ENCODE measurements at regions not wholly inside any gene's neighbourhood (a gene's known extent, or its start where the extent isn't known, plus 50 kb on each side); places are given as distances from the start of the nearest gene placed in this dataset.

DNA sequence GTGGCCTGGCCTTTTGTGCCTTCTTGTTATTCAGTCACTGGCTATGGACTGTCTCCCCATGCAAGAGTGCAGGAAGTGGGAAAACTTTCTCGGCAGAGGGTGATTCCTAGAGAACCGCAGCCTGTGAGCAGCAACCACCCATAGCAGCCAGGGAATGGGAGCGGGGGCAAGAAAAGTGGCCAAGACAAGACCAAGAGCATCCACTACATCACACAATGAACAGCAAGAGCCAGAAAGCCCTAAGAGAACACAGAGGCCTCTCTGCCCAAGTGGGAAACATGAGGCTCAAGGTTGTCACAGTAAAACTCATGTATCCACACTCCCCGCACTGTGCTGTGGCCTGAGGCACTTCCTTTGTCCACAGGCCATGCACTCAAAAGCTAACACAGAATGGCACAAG, 129.1 kb upstream of the FSTL4 start:
- Histone ChIP-seq H3K27ac (ENCODE audit: low read depth, low read length) (no peak overlapping the region), H4K5ac (ENCODE audit: insufficient read length, low read depth, low read length) (no peak overlapping the region), H3K56ac (replicated peaks; ENCODE audit: insufficient read length, low read depth, low read length) (no peak overlapping the region), H2BK120ac (replicated peaks; ENCODE audit: low read depth, low read length) (no peak overlapping the region), H3K79me1 (ENCODE audit: low read depth, low read length) (no peaks in the 10 kb centered on the region), H3K18ac (ENCODE audit: extremely low read depth, low read length) (no peak overlapping the region), H3K4me1 (replicated peaks in 1 of 4; ENCODE audit: control insufficient read depth in 3 of 4, insufficient read depth in 4 of 4, low read length in 3 of 4) (no peaks in the 10 kb centered on the region), H3K23ac (ENCODE audit: insufficient read length) (no peak overlapping the region), H3K79me2 (ENCODE audit: control insufficient read depth in 1 of 2, insufficient read depth in 2 of 2, low read length in 2 of 2) (no peaks in the 10 kb centered on the region; a peak in 1 of 4 replicates), H3K27me3 (replicated peaks in 1 of 4; ENCODE audit: control insufficient read depth in 3 of 4, extremely low read depth in 1 of 4, insufficient read depth in 3 of 4, low read length in 3 of 4) (no peaks in the 10 kb centered on the region), H2AK5ac (ENCODE audit: low read depth, low read length) (no peak overlapping the region), H3K9ac (replicated peaks in 1 of 4; ENCODE audit: extremely low read depth in 1 of 4, low read depth in 3 of 4, low read length in 3 of 4) (no peak overlapping the region), H3K4ac (replicated peaks; ENCODE audit: insufficient read length, low read depth, low read length) (no peak overlapping the region), H4K8ac (ENCODE audit: extremely low read depth, insufficient read depth, low read length) (peak overlapping the region; percentile 38; the same call in 1 of the 2 replicates), H2BK20ac (ENCODE audit: low read length) (no peak overlapping the region), H3K14ac (ENCODE audit: insufficient read length) (no peak overlapping the region), H3K23me2 (ENCODE audit: low read depth, low read length) (no peaks in the 10 kb centered on the region), H3K36me3 (ENCODE audit: control insufficient read depth in 2 of 4, insufficient read depth in 4 of 4, low read length in 3 of 4) (no peaks in the 10 kb centered on the region), H2BK5ac (ENCODE audit: low read depth, low read length) (no peak overlapping the region), H3K4me3 (ENCODE audit: extremely low read depth in 1 of 4, insufficient read depth in 2 of 4, low read depth in 3 of 4, low read length in 4 of 4) (no peak overlapping the region), H2BK15ac (ENCODE audit: low read length) (no peak overlapping the region), H4K20me1 (replicated peaks in 1 of 2; ENCODE audit: control insufficient read depth in 1 of 2, insufficient read depth in 2 of 2, low read length in 2 of 2) (peaks cover 0 to 2% of the 10 kb centered on the region in 2 experiments), H3K4me2 (ENCODE audit: insufficient read depth in 1 of 2, low read depth in 2 of 2, low read length in 2 of 2) (no peak overlapping the region), H3K9me3 (ENCODE audit: insufficient read depth in 2 of 2, low read depth in 1 of 2, low read length in 1 of 2) (no peaks in the 10 kb centered on the region), H2BK12ac (ENCODE audit: low read depth, low read length) (no peak overlapping the region), H2AFZ (ENCODE audit: low read length) (no peak overlapping the region), H4K91ac (replicated peaks; ENCODE audit: insufficient read length, low read length) (no peak overlapping the region)
- POLR2A ChIA-PET (ENCODE audit: partially characterized antibody) = no interaction called here
- DNase-seq (ENCODE audit: low read depth in 1 of 2, low spot score in 2 of 2) (no peak), FAIRE-seq (no peak)
- CTCF ChIA-PET (ENCODE audit: partially characterized antibody) = interaction anchor here (1.1 to 1.3 kb wide), 2 partner anchors 15 to 22 kb away, joined by 4 to 5 read pairs; no protein-coding TSS in a partner anchor
- 93% methylated on average over 4 of the region's 4 CpGs; no CpG with 5 or more reads in 1 of the 2 experiments for WGBS, 2 experiments (ENCODE audit: extremely low coverage in 1 of 2, insufficient coverage in 1 of 2, insufficient read length in 1 of 2, insufficient replicate concordance in 2 of 2, low coverage in 1 of 2, low lambda C conversion rate in 2 of 2, missing lambda C conversion rate in 1 of 2)
- no peak for TF ChIP-seq TCF12 (IDR thresholded peaks at IDR 0.05; ENCODE audit: low read depth, low read length)
- TF ChIP-seq EGR1 (IDR thresholded peaks at IDR 0.05; ENCODE audit: borderline replicate concordance, low read depth, low read length) = no peak
- TF ChIP-seq EZH2 (IDR thresholded peaks at IDR 0.05; ENCODE audit: low read depth, low read length, severe bottlenecking) = no peak
- no peak for TF ChIP-seq MAFK (IDR thresholded peaks at IDR 0.05; ENCODE audit: low read depth, low read length)
- no peak for TF ChIP-seq RBBP5 (IDR thresholded peaks at IDR 0.05; ENCODE audit: borderline replicate concordance, low read depth, low read length)
- no peak for TF ChIP-seq BACH1 (IDR thresholded peaks at IDR 0.05; ENCODE audit: low read length)
- TF ChIP-seq KDM4A (IDR thresholded peaks at IDR 0.05; ENCODE audit: low read depth, low read length, severe bottlenecking) = no peak
- TF ChIP-seq FOSL1 (IDR thresholded peaks at IDR 0.05; ENCODE audit: insufficient read depth, low read depth, low read length) = no peak
- TF ChIP-seq BCL11A (IDR thresholded peaks at IDR 0.05; ENCODE audit: low read depth in 2 of 2, low read length in 2 of 2) = no peak
- TF ChIP-seq GTF2F1 (IDR thresholded peaks at IDR 0.05; ENCODE audit: borderline replicate concordance, low read depth, low read length) = no peak
- no peak for TF ChIP-seq SP1 (IDR thresholded peaks at IDR 0.05; ENCODE audit: low read depth, low read length)
- TF ChIP-seq TAF7 (optimal IDR thresholded peaks at IDR 0.05; ENCODE audit: borderline replicate concordance, low read depth, low read length) = no peak
- no peak for TF ChIP-seq HDAC6 (IDR thresholded peaks at IDR 0.05; ENCODE audit: low read depth, low read length)
- TF ChIP-seq NRF1 (IDR thresholded peaks at IDR 0.05; ENCODE audit: low read depth, low read length) = no peak
- no peak for TF ChIP-seq SUZ12 (IDR thresholded peaks at IDR 0.05; ENCODE audit: low read length)
